HG03159 (cell line): ENCODE measurements at regions not wholly inside any gene's neighbourhood (a gene's known extent, or its start where the extent isn't known, plus 50 kb on each side); places are given as distances from the start of the nearest gene placed in this dataset.
"Not testable (repeated sequence)": the region's sequence is repeated elsewhere in the genome, so short reads cannot be mapped to it uniquely, and the experiment has no call there.

Experiments used
- ATAC-seq: cut with Tn5 transposase; IDR thresholded peaks from one replicate; pipeline ENCODE4 v1.9.1; 2021; ENCODE audit warnings: mild to moderate bottlenecking, moderate library complexity; ENCODE audit not compliant: unreplicated experiment

DNA sequence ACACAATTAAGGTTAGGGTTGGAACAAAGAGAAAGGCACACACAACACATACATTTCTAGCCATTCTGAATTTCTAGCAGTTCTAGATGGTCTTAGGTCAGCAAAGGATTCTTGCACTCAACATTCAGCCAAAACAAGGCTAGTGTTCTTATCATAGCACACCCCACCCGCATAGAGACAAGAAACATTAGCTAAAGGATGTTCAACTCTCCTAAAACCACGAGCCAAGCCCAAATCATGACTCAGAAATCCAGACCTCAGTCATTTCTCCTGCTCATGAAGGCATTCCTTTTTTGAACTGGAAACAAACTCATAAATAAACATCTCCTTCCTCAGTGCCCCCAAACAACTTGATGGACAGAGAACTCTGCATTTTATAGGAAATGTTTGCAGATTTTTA is 293.0 kb upstream of the NOTCH2NLA start:
- ATAC-seq = not testable (repeated sequence)

DNA sequence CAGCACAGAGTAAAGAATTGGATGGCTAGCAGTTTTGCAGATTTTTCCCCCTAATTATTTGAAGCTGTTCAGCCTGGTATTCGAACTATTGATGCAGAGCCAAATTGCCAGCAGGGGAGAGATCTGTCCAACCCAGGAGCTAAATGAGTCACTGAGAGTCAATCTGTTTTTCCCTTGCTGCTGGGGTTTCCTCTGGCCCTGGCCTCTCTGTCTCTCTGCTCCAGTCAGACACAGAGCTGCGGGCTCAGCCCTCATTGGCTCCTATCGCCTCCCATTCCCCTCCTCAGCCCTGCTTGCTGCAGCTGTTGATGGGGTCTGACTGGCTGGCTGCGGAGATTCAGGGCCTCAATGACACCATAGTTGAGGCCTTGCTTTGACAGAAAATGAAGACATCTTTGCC is 284.9 kb upstream of the NOTCH2NLA start:
- not testable (repeated sequence) for ATAC-seq

GRCh38 chr1:146511047-146511777 is 282.4 kb upstream of the NOTCH2NLA start:
- ATAC-seq = not testable (repeated sequence)

DNA sequence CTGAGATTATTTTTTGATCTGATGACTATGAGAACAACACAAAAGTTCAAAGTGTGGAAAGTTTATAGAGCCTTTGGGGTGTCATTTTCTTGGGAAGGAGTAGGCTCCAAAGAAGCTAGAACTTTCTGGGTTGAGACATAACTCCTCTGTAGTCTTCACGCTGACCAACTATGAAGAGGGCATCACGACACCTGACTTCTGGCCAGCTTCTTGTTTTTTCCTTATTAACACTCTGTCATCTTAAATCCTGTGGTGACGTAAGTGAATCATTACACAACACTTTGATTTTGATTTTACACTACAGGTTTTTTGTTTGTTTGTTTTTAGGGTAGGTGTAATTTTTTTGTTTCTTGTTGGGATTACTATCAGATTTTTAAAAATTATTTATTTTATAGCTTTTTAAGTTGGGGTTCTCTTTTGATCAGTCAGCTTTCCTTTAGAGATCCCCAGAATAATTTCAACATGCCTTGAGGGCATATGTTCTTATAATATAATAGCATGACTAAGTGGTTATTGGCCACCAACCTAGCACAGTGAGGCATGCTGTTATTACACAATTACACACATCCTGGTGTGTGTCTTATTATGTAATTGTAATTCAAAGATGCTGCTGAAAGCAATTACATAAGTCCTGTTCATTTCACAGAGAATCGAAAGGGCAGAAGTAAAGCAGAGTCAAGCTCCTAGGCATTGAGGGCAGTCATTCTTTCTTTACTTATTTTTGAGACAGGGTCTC is 281.6 kb upstream of the NOTCH2NLA start:
- not testable (repeated sequence) for ATAC-seq

- ATAC-seq = not testable (repeated sequence)
Measured at GRCh38 chr1:146504121-146504520, 275.3 kb upstream of the NOTCH2NLA start.

GRCh38 chr1:146487555-146487954 is 258.7 kb upstream of the NOTCH2NLA start:
- not testable (repeated sequence) for ATAC-seq

DNA sequence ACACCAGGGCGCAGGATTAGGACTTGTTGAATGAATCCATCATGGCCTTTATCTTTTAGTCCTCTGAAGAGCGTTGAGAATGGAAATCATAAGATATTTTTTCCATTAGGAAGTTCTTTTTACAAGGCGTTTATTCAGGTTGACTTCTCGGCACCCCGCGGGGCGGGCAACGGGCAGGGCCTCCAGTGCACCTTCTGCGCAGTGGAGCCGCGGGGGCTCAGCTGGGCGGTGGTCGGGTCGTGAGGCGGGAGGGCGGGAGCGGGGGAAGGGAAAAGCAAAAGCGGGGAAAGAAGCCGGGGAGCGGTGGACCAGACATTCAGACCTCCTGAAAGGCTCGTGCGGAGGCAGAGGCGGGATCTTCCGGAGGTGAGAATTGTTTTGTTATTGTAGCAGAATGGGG is 258.3 kb upstream of the NOTCH2NLA start:
- ATAC-seq = not testable (repeated sequence)

DNA sequence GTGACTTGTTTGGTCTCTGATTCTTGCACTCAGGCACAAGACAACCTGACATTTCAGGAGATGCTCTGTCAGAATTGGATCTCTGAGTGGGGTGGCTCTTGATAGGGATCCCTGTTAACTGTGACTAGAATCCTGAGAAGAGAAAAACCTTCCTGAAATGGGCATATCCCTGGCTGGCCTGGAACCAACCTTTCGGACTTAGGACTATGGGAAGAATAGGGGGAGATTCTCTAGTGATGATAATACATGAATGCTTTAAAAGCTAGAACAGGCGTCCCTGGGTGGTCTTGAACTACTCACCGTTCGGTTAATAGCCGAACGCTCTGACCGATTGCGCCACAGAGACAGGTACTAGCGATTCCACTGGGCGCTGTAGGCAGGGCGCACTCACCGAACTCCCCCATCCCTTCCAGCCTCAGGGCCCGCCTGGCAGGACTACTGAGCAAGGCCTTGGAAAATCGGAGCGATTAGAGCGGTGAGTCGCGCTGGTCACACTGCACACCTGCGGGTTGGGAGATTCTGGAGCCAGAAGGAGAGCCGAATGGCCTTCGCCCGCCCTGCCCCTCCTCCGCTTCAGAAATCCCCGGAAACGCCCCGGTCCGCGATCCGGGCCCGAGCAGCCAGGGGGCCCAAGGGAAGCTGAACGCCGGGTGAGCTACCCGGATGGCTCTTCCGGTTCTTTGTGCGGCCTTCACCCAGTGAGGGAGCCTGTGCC is 257.6 kb upstream of the NOTCH2NLA start:
- not testable (repeated sequence) for ATAC-seq

GRCh38 chr1:146484195-146484594 is 255.4 kb upstream of the NOTCH2NLA start:
- not testable (repeated sequence) for ATAC-seq

GRCh38 chr1:146479188-146479587 is 250.4 kb upstream of the NOTCH2NLA start:
- ATAC-seq = not testable (repeated sequence)

DNA sequence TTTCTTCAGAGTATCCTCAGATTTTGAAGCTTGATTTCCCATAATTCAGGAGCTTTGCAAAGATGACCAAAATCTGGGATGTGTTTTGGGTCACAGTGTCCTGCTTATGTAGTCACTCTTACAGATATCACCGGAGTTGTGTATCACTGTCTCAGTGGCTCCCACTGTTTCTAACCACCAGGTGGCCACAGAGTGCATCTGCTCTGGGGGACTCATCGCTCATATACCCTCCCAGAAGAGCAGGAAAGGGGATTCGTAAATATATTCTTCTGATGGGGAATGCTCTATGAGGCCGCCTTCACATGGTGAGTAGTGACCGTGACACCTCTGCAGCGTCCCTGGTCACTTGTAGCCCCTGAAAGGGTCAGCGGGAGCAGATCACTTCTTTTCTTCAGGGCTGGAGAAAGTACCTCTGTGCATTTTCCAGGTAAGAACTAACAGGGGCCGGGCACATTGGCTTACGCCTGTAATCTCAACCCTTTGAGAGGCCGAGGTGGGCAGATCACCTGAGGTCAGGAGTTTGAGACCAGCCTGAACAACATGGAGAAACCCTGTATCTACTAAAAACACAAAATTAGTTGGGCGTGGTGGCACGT is 249.4 kb upstream of the NOTCH2NLA start:
- ATAC-seq = not testable (repeated sequence)

- ATAC-seq = not testable (repeated sequence)
Measured at GRCh38 chr1:146475086-146475485, 246.3 kb upstream of the NOTCH2NLA start.

- ATAC-seq = not testable (repeated sequence)
Measured at GRCh38 chr1:146474216-146474615, 245.4 kb upstream of the NOTCH2NLA start.

GRCh38 chr1:146472192-146472861 is 243.5 kb upstream of the NOTCH2NLA start:
- ATAC-seq = peak; percentile 50

- not testable (repeated sequence) for ATAC-seq
Measured at GRCh38 chr1:146459939-146460338, 231.1 kb upstream of the NOTCH2NLA start.

GRCh38 chr1:146459308-146459707 is 230.5 kb upstream of the NOTCH2NLA start:
- ATAC-seq = not testable (repeated sequence)

DNA sequence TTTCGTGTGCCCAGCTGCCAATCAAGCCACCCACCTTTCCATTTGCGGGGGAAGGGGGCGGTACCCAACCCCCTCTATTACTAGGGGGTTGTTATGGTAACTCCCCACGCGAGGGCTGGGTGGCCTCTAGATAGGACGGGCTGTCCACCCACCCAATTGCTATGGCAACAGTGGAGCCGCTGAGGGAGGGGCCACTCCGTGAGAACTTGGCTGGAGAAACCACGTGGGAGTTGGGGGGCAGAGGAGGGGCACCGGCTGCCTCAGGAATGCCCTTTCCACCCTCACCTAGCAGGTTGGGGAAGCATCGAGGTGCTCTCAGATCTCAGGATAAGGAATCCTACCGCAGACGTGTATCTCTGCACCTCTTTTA is 220.0 kb upstream of the NOTCH2NLA start:
- ATAC-seq = not testable (repeated sequence)

- ATAC-seq = not testable (repeated sequence)
Measured at GRCh38 chr1:146448212-146448876, 219.5 kb upstream of the NOTCH2NLA start.

DNA sequence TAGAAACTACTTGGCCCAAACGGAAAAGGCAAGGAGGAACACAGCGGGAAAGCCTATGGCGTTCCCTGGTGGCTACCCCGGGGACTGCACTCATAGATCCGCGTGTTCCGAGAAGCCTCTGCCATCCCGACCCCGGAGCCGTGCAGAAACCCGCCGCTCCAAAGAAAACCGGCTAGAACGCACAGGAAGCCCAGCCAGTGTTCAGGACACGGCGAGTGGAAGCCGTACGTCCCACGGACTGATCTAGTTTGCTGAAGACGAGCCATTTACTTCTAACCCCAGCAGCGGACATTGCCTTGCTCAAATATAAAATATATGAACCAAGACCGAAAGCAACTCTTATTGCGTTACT is 215.0 kb upstream of the NOTCH2NLA start:
- not testable (repeated sequence) for ATAC-seq
